ENCODE measurements at regions not wholly inside any gene's neighbourhood (a gene's known extent, or its start where the extent isn't known, plus 50 kb on each side); places are given as distances from the start of the nearest gene placed in this dataset.

- TF ChIP-seq EP300 (conservative IDR thresholded peaks at IDR 0.05; ENCODE audit: poor library complexity, severe bottlenecking) (no peak), CTCF (IDR thresholded peaks at IDR 0.05; ENCODE audit: poor library complexity, severe bottlenecking) (no peak), TAF1 (IDR thresholded peaks at IDR 0.05; ENCODE audit: low read depth) (no peak), MXI1 (conservative IDR thresholded peaks at IDR 0.05; ENCODE audit: poor library complexity, severe bottlenecking) (no peak)
Measured at GRCh38 chr14:28381656-28382055, 384.9 kb upstream of the FOXG1 start.
